ENCODE measurements at regions not wholly inside any gene's neighbourhood (a gene's known extent, or its start where the extent isn't known, plus 50 kb on each side); places are given as distances from the start of the nearest gene placed in this dataset.

DNA sequence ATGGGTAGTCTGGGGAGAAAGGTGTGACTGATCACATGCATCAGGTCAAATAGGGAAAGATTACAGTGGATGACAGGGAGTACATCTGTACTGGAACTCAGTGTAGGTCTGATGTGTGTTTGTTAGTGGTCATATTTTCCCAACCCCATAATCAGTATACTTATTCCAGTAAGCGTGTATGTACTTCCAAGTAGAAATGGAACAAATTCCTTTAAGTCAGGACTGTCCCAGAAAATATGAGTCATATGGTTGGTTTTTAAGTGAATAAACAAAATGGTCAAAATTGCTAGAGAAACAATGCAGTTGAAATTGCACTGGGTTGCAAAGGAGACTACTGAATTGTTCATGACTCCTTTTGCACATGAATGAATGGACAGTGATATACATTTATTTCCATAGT is 118.8 kb upstream of the MYO3A start:
- no peaks in the 10 kb centered on the region for H3K9me3 ChIP-seq (ENCODE audit: control insufficient read depth in 2 of 3, insufficient read depth in 1 of 3, low read length in 3 of 3)
- H3K9ac ChIP-seq (ENCODE audit: low read length in 3 of 3): no peak overlapping the region
- FAIRE-seq (no peak), DNase-seq (no peak)
- no peaks in the 10 kb centered on the region for H3K4me1 ChIP-seq (ENCODE audit: control insufficient read depth in 2 of 3, insufficient read depth in 2 of 3, low read depth in 1 of 3, low read length in 3 of 3)
- TF ChIP-seq, protein P1, sequence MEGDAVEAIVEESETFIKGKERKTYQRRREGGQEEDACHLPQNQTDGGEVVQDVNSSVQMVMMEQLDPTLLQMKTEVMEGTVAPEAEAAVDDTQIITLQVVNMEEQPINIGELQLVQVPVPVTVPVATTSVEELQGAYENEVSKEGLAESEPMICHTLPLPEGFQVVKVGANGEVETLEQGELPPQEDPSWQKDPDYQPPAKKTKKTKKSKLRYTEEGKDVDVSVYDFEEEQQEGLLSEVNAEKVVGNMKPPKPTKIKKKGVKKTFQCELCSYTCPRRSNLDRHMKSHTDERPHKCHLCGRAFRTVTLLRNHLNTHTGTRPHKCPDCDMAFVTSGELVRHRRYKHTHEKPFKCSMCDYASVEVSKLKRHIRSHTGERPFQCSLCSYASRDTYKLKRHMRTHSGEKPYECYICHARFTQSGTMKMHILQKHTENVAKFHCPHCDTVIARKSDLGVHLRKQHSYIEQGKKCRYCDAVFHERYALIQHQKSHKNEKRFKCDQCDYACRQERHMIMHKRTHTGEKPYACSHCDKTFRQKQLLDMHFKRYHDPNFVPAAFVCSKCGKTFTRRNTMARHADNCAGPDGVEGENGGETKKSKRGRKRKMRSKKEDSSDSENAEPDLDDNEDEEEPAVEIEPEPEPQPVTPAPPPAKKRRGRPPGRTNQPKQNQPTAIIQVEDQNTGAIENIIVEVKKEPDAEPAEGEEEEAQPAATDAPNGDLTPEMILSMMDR (IDR thresholded peaks at IDR 0.05; ENCODE audit: borderline replicate concordance, extremely low read depth, insufficient read depth): no peak
- intact Hi-C loops (cut with DNase I): no loop called here
- H3K36me3 ChIP-seq (ENCODE audit: control insufficient read depth in 2 of 3, insufficient read depth in 3 of 3, low read length in 3 of 3): no peaks in the 10 kb centered on the region
- no peak overlapping the region for H3K27ac ChIP-seq (ENCODE audit: low read depth in 2 of 2, low read length in 2 of 2)
- no peaks in the 10 kb centered on the region for H3K27me3 ChIP-seq (ENCODE audit: control insufficient read depth, insufficient read depth, low read length)
- no peak overlapping the region for H3K4me3 ChIP-seq (ENCODE audit: low read length in 3 of 3)

GRCh38 chr10:25815999-25816768 is 117.8 kb upstream of the MYO3A start:
- H3K27ac ChIP-seq (ENCODE audit: low read depth in 2 of 2, low read length in 2 of 2): no peak overlapping the region
- no peaks in the 10 kb centered on the region for H3K4me1 ChIP-seq (ENCODE audit: control insufficient read depth in 2 of 3, insufficient read depth in 2 of 3, low read depth in 1 of 3, low read length in 3 of 3)
- FAIRE-seq: no peak
- H3K9ac ChIP-seq (ENCODE audit: low read length in 3 of 3): no peak overlapping the region
- TF ChIP-seq, protein P1 (IDR thresholded peaks at IDR 0.05; ENCODE audit: borderline replicate concordance, extremely low read depth, insufficient read depth): no peak
- DNase-seq: peak in 2 of 5 donors; percentile 48 to 56
- H3K9me3 ChIP-seq (ENCODE audit: control insufficient read depth in 2 of 3, insufficient read depth in 1 of 3, low read length in 3 of 3): no peaks in the 10 kb centered on the region
- H3K36me3 ChIP-seq (ENCODE audit: control insufficient read depth in 2 of 3, insufficient read depth in 3 of 3, low read length in 3 of 3): no peaks in the 10 kb centered on the region
- intact Hi-C loops (cut with DNase I): no loop called here
- no peaks in the 10 kb centered on the region for H3K27me3 ChIP-seq (ENCODE audit: control insufficient read depth, insufficient read depth, low read length)
- H3K4me3 ChIP-seq (ENCODE audit: low read length in 3 of 3): no peak overlapping the region

DNA sequence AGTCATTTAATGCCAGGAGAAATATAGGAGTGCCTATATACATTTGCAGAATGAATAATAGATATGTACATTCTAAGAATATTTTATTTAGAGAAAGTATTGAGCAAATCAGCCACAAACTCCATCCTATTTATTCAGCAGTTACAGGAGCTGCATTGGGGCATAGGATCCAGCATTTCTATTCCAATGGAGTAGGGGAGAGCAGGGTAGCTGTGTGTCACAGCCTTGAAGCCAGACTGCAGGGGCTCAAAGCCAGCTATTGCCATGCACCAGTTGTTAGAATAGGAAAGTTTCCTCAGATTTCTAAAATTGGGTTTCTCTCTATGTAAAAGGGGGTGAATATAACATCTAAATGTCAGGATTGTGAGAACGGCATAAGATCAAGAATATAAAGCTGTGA is 116.8 kb upstream of the MYO3A start:
- Histone ChIP-seq H3K4me3 (ENCODE audit: low read length in 3 of 3) (no peak overlapping the region), H3K27ac (ENCODE audit: low read depth in 2 of 2, low read length in 2 of 2) (no peak overlapping the region), H3K27me3 (ENCODE audit: control insufficient read depth, insufficient read depth, low read length) (no peaks in the 10 kb centered on the region), H3K36me3 (ENCODE audit: control insufficient read depth in 2 of 3, insufficient read depth in 3 of 3, low read length in 3 of 3) (no peaks in the 10 kb centered on the region), H3K9ac (ENCODE audit: low read length in 3 of 3) (no peak overlapping the region), H3K4me1 (ENCODE audit: control insufficient read depth in 2 of 3, insufficient read depth in 2 of 3, low read depth in 1 of 3, low read length in 3 of 3) (no peaks in the 10 kb centered on the region), H3K9me3 (ENCODE audit: control insufficient read depth in 2 of 3, insufficient read depth in 1 of 3, low read length in 3 of 3) (no peaks in the 10 kb centered on the region)
- intact Hi-C loops (cut with DNase I): no loop called here
- TF ChIP-seq, protein P1 (IDR thresholded peaks at IDR 0.05; ENCODE audit: borderline replicate concordance, extremely low read depth, insufficient read depth): no peak
- DNase-seq: no peak
- no peak for FAIRE-seq

Data from kidney (tissue), 13 donors.